Upper lobe of right lung (tissue), 1 donor: ENCODE measurements at regions not wholly inside any gene's neighbourhood (a gene's known extent, or its start where the extent isn't known, plus 50 kb on each side); places are given as distances from the start of the nearest gene placed in this dataset.

Source experiments
- ATAC-seq: fragments of 200-7000 bp; cut with Tn5 transposase; one replicate; pipeline ENCODE4 v1.9.1; 2020; ENCODE audit warnings: mild to moderate bottlenecking, moderate library complexity
- DNase-seq: peaks from one replicate; pipeline ENCODE4 v3.0.0-alpha.2; 2020
- H3K27ac ChIP-seq: fragments of 200-600 bp; one replicate; pipeline ENCODE4 v1.8.0; 2022
- H3K27me3 ChIP-seq: fragments of 200-600 bp; one replicate; pipeline ENCODE4 v1.8.0; 2022; ENCODE audit warnings: mild to moderate bottlenecking
- H3K36me3 ChIP-seq: fragments of 200-600 bp; one replicate; pipeline ENCODE4 v1.8.0; 2022
- H3K4me1 ChIP-seq: fragments of 200-600 bp; one replicate; pipeline ENCODE4 v1.8.0; 2022
- H3K4me3 ChIP-seq: fragments of 200-600 bp; one replicate; pipeline ENCODE4 v1.8.0; 2022; ENCODE audit warnings: mild to moderate bottlenecking
- H3K9me3 ChIP-seq: fragments of 200-600 bp; one replicate; pipeline ENCODE4 v1.8.0; 2022
- intact Hi-C: fragments of 100-400 bp; cut with DNase I; formaldehyde crosslinking; loops from one replicate; pipeline ENCODE4 v1.11.0; 2022
- TF ChIP-seq, protein P1 (sequence below): fragments of 200-600 bp; IDR thresholded peaks from one replicate; pipeline ENCODE4 v1.8.0; 2022; ENCODE audit warnings: antibody characterized with exemption
- donor health status: DM: no; HTN: yes; CAD: no; lungs with severe emphysema.

DNA sequence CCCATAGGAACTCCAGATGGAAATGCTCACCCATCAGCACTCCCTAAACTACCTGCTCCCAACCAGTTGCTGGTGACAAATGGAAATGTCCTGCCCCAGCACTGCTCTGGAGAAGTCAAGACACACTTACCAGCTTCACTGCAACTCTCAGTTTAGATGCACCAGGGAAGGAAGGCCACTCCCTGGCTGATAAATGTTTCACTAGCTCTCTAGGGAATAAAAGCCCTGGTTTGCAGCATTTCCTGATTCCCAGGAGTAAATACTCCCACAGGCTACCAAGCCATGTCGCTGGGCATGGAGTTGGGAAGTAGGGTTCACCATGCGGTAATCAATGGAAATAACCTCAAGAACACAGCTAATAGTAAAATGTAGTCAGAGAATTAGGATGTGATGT, 112.0 kb upstream of the NEO1 start:
- TF ChIP-seq, protein P1, sequence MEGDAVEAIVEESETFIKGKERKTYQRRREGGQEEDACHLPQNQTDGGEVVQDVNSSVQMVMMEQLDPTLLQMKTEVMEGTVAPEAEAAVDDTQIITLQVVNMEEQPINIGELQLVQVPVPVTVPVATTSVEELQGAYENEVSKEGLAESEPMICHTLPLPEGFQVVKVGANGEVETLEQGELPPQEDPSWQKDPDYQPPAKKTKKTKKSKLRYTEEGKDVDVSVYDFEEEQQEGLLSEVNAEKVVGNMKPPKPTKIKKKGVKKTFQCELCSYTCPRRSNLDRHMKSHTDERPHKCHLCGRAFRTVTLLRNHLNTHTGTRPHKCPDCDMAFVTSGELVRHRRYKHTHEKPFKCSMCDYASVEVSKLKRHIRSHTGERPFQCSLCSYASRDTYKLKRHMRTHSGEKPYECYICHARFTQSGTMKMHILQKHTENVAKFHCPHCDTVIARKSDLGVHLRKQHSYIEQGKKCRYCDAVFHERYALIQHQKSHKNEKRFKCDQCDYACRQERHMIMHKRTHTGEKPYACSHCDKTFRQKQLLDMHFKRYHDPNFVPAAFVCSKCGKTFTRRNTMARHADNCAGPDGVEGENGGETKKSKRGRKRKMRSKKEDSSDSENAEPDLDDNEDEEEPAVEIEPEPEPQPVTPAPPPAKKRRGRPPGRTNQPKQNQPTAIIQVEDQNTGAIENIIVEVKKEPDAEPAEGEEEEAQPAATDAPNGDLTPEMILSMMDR, result no peak

DNA sequence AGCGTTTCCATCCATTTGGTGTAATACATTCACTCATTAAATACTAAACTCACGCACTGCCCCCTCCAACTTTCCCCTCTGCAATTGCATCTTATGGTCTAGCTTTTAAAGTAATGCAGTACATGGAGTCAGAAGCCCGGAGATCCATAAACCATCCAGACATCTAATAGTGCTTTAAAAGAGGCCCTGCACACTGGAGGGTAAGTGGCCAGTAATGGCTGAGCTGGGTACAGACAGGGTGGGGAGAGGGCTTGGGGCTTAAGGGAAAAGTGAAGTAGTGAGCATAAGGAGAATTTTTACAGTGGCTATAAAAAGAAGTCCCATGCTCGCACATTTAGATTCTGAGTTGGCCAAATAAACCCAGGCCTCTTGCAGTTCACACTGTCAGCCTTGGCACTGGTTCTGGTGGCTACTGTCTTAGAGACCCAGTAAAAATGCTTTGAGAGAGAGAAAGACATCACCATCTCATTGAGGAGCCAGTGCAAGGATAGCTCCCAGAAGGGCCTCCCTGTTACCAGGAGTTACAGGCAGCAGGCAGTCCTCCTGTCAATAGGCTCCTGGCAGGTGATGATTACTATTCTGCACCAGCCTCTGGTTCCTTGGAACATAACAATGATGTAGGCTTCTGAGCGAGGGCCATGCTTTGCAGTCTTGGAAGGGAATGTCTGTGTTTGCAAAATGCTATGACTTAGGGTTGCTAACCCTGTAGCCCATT, 112.6 kb upstream of the NEO1 start:
- intact Hi-C loops, result no loop called here
- Histone ChIP-seq H3K36me3 (no peaks in the 10 kb centered on the region), H3K27me3 (no peaks in the 10 kb centered on the region), H3K27ac (no peak overlapping the region), H3K4me3 (no peak overlapping the region), H3K9me3 (no peaks in the 10 kb centered on the region), H3K4me1 (no peaks in the 10 kb centered on the region)
- ATAC-seq (no peak), DNase-seq (no peak)
- TF ChIP-seq, protein P1, result no peak

More for the DNA sequence above, 112.0 kb upstream of the NEO1 start:
- H3K27me3 ChIP-seq, result no peaks in the 10 kb centered on the region
- H3K4me3 ChIP-seq, result no peak overlapping the region
- no peak for ATAC-seq
- H3K27ac ChIP-seq, result no peak overlapping the region
- no peak for DNase-seq
- H3K9me3 ChIP-seq, result no peaks in the 10 kb centered on the region
- H3K36me3 ChIP-seq, result no peaks in the 10 kb centered on the region
- intact Hi-C loops, result no loop called here
- no peaks in the 10 kb centered on the region for H3K4me1 ChIP-seq

DNA sequence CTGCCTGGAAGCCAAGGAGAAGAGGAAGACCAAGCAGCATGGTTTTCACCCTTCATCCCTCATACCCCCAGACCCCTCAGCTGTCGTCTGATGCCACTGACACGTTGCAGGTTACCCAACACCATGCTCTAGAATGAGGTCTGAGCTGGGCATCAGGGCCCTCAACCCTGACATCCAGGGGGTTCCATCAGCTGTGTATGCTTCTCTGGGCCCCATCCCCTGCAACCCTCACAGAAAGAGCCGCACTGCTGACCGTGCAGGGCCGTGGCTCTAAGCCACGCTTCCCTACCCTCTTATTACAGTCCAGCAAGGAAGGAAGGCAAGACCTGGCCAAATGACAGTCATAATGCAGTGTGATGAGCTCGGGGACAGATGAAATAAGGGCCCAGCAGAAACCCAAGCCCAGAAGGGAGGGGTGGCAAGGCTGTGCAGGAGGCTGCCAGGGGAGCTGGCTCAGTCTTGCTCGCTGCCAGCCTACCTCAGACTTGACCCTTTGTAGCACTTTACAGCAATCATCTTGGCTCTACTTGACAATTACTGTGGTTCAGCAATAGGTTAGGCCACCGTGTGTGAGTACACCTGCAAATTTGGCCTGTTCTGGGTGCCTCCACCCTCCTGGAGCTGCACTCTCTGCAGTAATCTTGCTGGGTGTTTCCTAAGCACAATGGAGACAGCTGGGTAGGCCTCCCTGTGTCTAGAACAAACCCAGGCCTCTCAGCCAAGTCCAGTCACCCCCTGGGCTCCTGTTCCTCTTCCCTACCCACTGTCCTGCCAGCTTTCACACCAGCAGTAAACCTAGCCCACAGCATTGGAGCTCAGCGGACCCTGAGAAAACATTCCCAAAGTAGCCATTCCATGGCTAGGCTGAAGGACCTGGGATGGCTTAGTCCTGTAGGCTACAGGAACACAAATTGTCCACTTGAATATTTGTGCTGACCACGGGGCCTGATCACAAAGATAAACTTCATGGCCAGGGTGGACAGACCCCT, 115.3 kb upstream of the NEO1 start:
- no peaks in the 10 kb centered on the region for H3K36me3 ChIP-seq
- H3K4me3 ChIP-seq, result no peak overlapping the region
- DNase-seq (no peak), ATAC-seq (no peak)
- H3K27me3 ChIP-seq, result peaks cover 5% of the 10 kb centered on the region
- no peaks in the 10 kb centered on the region for H3K9me3 ChIP-seq
- TF ChIP-seq, protein P1, result no peak
- no peak overlapping the region for H3K27ac ChIP-seq
- intact Hi-C loops, result no loop called here
- H3K4me1 ChIP-seq, result no peaks in the 10 kb centered on the region

DNA sequence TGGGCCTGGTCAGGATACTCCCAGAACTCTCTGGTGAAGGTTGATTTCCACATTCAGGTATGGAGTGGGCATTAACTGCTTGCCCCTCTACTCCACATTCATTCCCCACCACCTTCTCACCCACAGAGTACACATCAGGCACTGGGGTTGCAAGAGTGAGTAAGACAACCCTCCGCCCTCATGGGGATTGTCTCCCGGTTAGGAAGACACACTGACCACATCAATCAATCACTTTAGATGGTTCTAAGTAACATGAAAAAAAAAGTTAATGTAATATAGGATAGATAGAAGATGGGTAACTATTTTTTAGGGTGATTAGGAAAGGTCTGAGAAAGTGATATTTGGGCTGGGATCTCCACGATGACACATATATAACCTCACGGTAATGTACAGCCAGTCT, 116.0 kb upstream of the NEO1 start:
- ATAC-seq, result no peak
- Histone ChIP-seq H3K27ac (no peak overlapping the region), H3K9me3 (no peaks in the 10 kb centered on the region), H3K36me3 (no peaks in the 10 kb centered on the region), H3K27me3 (peaks cover 7% of the 10 kb centered on the region), H3K4me1 (no peaks in the 10 kb centered on the region), H3K4me3 (no peak overlapping the region)
- no peak for DNase-seq
- intact Hi-C loops, result no loop called here
- TF ChIP-seq, protein P1, result no peak

DNA sequence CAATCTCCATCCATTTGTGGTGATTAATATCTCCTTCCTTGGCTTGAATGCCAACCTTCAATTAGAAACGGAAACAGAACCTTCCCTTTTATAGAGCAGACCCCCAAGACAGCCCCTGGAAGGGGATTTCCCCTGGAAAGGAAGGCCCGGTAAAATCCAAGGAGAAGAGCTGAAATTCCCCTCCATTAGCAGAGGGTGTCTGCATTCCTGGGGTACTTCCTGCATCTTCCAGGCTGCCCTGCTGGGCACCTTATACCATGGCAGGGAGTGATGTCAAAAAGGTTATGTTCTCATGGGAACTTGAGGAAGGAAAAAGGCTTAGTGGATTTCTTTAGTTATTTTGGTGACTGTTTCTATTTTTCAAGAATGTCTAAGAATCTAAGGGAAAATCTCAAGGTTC, 116.7 kb upstream of the NEO1 start:
- no peak for ATAC-seq
- Histone ChIP-seq H3K27me3 (peaks cover 7% of the 10 kb centered on the region), H3K27ac (no peak overlapping the region), H3K9me3 (no peaks in the 10 kb centered on the region), H3K4me3 (no peak overlapping the region), H3K36me3 (no peaks in the 10 kb centered on the region), H3K4me1 (no peaks in the 10 kb centered on the region)
- TF ChIP-seq, protein P1, result no peak
- no peak for DNase-seq
- intact Hi-C loops, result no loop called here
